ENCODE measurements at regions not wholly inside any gene's neighbourhood (a gene's known extent, or its start where the extent isn't known, plus 50 kb on each side); places are given as distances from the start of the nearest gene placed in this dataset.

DNA sequence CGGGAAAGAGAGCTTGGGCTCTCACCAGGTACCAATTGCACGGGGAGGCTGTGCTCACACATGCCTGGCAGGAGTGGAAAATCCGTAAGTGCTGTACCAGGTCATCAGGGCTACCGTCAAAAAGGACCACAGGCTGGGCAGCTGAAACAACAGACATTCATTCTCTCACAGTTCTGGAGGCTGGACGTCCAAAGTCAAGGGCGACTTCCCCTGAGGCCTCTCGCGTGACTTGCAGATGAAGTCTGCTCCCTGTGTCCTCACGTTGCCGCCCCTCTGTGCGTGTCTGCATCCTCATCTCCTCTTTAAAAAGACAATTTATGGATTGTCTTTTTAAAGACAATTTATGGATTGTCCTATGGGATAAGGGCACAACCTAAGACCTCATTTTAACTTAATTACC, 73.8 kb upstream of the FZD10 start:
- TF ChIP-seq CTCF (conservative IDR thresholded peaks at IDR 0.05; ENCODE audit: low read depth, low read length) (no peak), EZH2 (IDR thresholded peaks at IDR 0.05; ENCODE audit: borderline replicate concordance, low read depth, low read length, poor library complexity, severe bottlenecking) (no peak)

All from A673 (cell line).